Hematopoietic multipotent progenitor cell treated with erythropoietin and hydrocortisone succinate and interleukin-3 and kit ligand, for 6 days (in vitro differentiated cells): ENCODE measurements at regions not wholly inside any gene's neighbourhood (a gene's known extent, or its start where the extent isn't known, plus 50 kb on each side); places are given as distances from the start of the nearest gene placed in this dataset.
"Not testable (repeated sequence)": the region's sequence is repeated elsewhere in the genome, so short reads cannot be mapped to it uniquely, and the experiment has no call there.

Experiments used
- DNase-seq: peaks from one replicate; pipeline ENCODE4 v3.0.0-alpha.2; 2015

DNA sequence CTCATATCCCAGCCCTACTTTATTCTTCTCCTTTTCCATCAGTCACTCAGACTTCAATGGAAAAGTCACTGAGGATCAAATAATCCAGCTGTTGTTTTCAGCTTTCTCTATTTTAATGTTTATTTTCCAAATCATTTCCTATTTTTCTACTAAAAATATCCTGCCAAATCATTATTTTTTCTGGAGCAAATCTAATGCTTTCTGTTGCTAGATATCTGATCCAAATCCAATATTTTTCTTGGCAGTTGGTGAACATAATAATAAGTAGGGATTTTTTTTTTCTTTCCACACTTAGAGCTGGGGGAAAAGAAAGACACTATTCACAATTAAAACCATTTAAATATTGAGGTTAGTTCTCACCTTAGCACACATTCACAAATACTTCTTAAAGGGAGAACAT, 656.1 kb downstream of the DACH1 start:
- DNase-seq: no peak

DNA sequence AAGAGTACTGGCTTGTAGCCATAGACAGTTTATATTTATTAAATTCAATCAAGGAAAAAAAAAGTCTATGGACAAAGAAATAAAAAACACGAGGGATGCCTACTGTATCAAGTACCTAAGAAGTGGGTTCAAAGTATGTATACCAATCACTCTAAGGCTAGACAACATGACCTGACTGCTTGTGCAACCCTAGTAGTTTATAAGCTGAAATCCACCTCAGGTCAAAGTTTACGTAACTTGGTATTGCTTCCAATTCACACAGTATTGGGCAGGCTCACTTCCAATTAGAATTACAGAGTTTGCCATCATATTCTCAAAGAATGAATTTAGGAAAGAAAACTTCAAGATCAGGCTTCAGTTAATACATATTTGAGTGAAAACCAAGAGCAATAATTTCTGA, 657.8 kb downstream of the DACH1 start:
- no peak for DNase-seq

DNA sequence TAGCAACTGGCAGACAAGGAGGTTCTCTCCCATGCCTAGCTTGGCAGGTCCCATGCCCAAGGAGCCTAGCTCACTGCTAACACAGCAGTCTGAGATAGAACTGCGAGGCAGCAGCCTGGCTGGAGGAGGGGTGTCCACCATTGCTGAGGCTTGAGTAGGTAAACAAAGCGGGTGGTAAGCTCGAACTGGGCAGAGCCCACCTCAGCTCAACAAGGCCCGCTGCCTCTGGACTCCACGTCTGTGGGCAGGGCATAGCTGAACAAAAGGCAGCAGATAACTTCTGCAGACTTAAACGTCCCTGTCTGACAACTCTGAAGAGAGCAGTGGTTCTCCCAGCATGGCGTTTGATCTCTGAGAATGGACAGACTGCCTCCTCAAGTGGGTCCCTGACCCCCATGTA, 682.4 kb downstream of the DACH1 start:
- not testable (repeated sequence) for DNase-seq

DNA sequence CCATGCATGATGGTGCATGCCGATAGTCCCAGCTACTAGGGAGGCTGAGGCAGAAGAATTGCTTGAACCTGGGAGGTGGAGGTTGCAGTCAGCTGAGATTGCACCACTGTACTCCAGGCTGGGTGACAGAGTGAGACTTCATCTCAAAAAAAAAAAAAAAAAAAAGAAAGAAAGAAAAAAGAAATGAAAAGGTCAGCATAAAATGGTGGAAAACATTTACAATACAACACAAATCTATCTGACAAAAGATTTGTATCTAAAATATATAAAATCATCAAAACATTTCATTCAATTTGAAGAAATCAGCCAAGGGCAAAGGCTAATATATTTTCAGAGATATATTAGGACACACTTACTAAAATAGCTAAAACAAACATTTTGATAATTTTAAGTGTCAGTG, 683.7 kb downstream of the DACH1 start:
- not testable (repeated sequence) for DNase-seq

DNA sequence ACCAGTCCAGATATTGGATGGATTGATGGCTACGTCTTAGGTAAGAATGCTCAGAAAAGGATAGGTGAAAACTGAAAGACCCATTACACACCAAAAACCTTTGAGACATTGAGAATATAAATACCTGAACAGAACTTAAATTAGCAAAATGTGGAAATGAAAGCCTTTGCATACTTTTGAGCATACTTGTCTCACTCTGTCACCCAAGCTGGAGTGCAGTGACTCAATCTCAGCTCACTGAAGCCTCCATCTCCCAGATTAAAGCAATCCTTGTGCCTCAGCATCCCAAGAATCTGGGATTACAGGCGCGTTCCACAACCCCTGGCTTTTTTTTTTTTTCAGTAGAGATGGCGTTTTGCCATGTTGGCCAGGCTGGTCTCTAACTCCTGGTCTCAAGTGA, 695.3 kb downstream of the DACH1 start:
- no peak for DNase-seq

DNA sequence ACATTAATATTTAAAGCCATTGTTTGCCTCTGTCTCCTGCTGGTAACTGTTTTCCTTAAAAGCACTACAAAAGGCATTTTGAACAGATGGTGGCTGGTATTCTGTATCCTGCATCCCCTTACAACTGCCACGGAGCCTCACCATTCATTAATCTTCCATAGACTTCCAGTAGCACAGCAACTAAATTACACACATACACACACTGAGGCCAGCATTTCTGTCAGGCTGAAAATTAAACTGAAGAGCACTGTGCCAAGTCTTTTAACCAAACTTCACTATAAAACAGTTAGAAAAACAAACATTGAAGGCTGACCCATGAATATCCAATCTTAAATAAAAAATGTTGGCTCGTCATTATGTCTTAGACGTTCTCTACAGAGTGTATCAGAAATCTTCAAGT, 697.8 kb downstream of the DACH1 start:
- no peak for DNase-seq

DNA sequence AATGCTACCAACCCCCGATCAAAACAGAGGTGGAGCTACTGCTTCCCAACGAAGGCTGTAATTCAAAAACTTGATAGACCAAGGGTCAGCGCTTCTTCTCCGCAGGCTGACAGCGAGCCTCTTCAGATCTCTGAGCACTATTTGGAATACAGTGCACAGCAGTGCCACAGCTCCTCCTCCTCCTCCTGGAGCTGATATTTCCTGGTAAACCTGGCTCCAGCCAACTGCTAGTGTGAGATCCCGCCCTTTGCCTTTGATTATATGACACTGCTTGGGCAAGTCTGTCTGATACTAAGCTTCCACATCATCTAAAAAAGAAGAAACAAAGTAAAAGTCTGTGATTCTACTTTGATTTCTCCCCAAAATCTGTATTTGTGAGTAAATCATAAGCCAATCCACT, 710.5 kb downstream of the DACH1 start:
- DNase-seq: no peak

DNA sequence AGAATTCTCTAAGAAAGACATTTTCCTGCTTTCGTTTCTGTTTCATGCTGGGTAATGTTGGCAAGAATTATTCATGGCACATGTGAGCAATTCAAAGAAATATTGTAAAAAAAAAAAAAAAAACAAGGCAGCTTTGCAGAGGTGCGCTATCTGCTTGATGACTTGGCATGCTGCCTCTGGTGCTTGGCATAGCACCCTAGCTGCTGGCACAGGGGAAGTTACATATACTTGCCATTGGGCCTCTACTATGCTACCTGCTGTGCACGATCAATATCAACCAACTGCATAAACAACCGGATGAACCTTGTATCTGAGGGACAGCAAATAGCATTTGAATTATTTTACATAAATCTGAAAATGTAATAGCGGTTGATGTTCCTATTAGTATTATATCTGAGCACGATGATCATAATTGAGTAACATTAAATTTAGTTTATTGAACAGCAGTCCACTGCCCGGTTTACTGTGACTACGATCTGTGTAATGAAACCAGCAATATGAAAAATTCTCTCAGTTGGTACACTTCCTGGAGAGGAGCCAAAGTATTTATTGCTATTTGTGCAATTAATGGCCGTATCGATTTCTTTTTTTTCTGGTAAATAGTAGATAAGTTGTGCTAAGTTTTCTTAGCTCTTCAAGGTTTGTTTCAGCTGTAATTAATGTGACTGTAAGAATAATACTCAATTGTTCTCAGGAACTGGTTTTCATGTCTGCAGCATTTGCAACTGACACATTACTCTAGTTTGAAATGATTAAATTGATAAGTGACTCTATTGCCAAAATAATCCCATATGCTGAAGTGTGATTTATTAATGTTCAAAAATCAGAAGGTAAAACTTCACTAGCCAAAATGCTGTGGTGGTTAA, 717.3 kb downstream of the DACH1 start:
- no peak for DNase-seq

DNA sequence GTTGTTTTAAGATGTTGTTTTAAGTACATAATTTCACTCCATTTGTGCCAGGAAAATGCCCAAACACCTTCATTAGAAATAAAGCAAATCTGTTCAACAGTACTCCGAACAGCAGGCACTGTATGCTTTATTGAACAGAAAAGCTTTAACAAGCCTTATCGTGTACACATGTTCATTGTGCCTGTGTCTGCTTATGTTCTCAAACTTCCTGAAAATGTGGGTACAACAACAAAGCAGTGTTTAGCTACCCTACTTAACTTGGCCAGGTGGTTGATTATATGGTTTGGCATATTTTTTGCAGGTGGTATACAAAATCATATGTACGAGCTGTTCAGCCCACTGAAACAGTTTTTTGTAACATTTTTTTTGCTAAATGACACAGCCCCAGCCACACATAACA, 718.0 kb downstream of the DACH1 start:
- no peak for DNase-seq

DNA sequence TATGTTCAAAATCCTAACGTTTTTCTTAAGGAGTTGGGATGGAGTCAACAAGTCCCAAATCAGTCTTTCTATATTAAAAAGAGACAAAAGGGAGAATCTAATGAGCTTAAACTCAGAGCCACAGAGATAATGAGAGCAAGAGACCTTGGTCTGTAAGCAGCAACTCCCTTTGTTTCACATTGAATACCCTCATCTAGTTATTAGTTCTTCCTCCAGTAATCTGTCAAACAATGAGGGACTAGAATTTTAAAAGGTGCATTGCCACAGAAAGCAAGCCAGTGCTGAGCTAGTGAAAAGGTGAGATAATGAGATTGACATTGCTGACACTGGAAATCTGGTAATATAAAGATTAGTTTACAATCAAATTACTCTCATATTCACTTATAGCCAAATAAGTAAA, 718.6 kb downstream of the DACH1 start:
- no peak for DNase-seq

DNA sequence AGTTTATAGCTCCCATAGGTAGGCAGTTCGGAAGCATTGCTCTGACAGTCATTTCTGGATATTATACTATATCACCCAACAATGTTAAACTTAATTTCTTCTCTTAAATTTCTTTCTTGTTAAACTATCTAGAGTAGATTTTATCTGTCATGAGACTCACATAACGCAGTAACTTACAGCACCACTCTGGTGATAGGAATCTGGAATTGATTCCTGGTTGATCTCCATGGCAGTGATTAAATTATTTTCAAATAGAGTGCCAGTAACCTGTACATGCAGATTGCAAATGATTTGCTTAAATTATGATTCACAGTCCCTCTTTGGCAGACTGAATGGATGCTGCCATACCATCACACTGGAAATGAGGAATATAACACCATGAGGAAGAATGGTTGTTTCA, 722.1 kb downstream of the DACH1 start:
- DNase-seq: no peak

DNA sequence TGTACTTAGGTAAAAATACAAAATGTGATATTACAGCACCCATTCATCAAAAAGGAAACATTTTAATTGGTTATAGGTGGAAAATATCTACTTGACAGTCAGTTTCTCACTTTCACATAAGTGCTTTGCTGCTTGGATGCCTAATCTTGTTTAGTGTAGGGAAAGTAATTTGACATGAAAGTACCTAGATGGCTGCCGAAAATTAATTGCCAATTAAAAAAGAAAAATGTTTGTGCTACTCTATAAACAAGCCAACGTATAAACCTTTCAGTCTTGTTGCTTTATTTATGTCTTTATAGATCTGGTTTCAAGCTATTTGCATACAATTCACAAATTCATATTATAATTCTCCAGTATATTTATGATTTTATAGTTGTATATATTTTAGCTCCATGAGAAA, 729.9 kb downstream of the DACH1 start:
- no peak for DNase-seq

DNA sequence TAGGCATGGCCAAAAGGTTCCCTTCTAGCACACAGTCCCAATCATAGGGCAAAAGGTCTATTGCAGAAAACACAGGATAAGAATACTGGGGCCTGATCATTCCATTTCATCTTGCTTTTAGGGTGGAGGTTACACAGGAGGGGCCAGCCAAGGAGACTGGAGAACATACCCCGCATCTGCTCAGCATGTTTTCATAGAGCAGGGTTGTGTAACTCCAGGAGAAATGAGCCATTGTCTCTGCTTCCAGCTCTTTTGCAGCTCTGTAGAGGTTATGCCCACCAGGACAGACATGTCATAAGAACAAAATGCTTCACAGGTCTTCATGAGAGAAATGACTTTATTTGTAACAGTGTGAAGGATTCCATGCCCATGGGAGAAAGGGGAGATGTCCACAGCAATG, 742.8 kb downstream of the DACH1 start:
- no peak for DNase-seq

DNA sequence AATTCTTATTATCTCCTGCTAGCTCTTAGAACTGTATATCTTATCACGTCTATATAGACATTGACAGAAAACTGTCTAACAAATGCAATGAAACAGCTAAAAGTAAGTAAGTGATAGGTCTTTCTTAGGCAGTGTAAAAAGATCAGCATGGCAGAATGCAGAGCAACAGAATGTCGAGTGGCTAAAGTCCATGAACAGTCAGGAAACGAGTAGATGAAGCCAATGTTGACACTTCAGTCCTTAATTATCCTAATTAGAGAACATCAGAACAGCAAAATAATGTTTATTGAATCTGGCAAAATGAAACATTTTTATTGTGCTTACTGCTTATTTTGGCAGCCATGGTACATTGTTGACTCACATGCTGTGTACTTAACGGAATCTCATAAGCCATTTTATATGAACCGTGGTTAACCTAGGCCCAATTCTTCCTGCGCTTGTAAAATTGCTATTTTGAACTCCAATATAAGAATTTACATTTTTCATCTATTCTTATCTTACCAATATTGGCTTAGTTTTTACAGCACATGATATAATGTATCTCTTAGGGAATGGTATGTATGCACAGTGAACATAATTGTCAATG, 748.1 kb downstream of the DACH1 start:
- no peak for DNase-seq

DNA sequence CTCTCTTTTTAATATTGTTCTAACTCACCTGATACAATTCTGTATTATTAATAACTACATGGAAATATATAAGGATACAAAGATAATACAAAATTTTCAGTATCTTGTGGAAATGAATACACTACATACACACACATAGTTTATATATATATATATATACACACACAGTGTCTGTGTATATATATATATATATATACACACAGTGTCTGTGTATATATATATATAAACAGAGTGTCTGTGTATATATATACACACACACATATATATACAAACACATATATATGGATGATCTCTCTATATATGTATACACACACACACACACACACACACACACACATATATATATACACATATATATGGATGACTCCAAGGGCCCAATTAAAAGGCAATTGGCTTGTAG, 749.1 kb downstream of the DACH1 start:
- DNase-seq: no peak

DNA sequence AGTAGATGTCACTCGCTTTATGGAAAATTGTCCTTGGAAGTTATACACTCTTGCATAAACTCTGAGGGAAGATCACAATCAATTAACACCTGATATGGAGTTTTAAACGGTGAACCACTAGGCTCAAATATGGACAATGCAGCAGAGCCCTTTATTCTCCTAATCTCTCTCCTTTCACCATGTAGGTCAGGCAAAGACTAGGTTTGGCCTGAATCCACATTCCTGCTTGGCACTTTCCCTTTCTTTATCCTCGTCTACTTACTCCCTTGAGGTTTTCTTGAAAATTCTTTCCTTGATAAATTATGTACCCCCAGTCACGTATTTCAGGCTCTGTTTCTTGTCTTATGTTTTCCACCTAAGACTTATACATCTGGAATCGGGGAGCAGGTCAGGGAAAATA, 751.7 kb downstream of the DACH1 start:
- DNase-seq: no peak

DNA sequence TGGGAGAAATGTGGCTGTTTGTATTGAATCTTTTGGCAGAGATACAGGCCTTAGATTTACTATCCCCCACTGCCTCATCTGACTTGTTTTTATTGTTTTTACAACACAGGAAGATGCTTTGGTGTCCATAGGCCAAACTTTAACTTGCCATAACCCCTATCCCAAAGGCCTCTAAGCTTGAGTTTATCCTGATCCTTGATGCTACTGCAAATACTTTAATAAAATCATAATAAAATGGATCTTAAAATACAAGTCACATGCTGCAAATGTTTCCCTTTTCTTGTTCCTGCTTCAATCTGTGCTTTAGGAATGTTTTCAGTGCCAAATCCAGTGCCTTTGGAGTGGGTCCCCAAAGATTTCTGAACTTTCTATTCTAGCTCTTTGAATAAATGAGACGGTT, 770.6 kb downstream of the DACH1 start:
- no peak for DNase-seq

DNA sequence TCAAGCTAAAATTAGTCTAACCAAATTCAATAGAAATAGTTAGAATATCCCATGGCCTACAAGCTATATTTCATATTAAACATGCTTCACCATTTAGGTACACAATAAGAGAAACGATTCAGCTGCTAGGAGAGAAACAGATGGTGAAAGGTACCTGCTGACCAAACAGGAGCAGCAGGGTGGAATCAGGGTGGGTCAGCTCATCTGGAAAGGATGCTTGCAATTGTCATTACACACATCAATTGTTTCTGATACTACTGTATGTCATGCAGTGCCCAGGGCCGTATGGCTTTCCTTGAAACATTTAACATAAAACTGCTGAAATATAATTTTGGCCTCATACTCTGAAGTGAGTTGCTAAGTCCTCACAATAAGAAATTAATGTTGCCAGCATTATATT, 776.0 kb downstream of the DACH1 start:
- DNase-seq: no peak

DNA sequence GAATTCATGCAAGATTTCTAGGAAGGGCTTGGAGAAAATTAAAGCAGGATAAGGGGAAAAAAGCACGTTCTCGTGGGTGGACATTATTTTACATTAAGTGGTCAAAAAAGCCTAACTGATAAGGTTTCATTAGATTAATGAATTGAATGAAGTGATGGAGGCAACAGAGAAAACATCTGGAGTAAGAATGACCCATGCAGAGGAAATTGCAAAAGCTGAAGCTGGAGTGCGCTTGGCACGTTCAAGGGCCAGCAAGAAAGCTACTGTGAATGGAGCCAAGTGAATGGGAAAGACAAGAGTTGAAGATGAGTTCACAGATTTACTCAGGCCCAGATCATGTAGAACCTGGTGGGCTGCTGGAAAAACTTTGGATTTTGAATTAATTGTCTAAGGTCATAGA, 777.9 kb downstream of the DACH1 start:
- no peak for DNase-seq

DNA sequence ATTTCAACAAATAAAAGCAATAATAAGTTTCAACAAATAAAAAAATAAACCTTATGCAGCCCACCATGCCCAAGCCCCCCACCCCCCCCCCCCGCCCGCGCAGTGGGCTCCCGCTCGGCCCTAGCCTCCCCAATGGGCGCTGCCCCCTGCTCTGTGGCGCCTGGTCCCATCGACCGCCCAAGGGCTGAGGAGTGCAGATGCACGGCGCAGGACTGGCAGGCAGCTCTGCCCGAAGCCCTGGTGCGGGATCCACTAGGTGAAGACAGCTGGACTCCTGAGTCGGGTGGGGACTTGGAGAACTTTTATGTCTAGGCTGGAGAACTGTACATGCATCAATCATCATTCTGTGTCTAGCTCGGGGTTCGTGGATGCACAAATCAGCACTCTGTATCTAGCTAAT, 779.6 kb downstream of the DACH1 start:
- no peak for DNase-seq

DNA sequence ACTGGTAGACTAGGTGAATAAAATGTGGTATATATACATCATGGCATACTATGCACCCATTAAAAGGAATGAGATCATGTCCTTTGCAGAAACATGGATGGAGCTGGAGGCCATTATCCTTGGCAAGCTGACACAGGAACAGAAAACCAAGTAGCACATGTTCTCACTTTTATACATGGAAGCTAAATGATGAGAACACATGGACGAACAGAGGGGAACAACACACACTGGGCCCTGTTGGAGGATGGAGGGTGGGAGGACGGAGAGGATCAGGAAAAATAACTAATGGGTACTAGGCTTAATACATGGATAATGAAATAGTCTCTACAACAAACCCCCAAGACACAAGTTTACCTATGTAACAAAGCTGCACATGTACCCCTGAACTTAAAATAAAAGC, 780.0 kb downstream of the DACH1 start:
- no peak for DNase-seq

DNA sequence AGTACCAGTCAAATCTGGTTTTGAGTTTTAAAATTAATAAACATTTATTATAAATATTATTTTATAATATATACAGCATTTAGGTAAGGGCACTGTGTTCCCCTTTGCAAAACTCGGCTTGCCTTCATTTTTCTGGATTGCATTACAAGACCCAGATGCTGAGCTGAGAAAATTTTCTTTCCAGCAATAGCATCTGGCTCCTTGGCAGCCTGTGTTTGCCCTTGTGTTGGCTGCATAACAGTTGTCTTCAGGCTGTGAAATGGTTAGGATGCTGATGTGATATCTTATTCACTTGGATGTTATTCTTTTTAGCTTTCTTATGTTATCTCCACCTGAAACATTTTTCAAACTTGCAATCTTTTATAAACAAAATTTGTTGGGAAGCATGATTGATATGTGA, 784.4 kb downstream of the DACH1 start:
- DNase-seq: no peak

DNA sequence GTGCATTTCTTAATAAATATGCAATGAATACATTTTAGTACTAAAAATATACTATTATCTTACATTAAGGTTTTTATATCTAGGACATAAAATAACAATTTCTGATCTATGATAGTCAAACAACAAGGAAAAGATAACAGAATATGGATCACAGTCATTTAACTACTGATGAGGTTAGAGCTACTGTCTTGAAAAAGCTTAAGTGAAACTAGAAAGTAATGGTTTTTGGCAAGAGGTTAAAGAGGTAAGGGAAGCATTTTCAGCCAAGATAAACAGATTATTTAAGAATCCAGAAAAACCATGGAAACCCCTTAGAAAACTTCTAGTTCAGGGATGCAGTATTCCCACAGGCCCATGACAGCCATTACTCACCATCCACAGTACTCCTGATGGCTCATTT, 787.4 kb downstream of the DACH1 start:
- DNase-seq: no peak

DNA sequence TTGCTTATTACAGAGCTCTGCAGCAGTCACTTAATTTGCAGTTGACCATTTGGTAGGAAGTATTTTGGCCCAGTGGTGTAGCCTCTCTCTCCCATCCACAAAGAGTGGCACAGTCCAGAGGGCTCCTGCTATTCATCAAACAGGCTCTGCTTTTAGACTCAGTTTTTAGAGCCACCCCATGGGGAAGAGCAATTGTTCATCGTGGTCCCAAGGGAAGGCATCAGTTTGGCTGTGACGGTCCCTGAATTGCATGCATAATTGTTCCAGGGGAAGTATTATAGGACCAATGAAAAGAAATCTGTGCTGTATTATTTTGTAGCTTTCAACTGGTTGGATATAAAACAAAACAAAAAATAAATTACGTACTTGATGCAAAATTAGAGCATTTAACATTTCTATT, 799.0 kb downstream of the DACH1 start:
- no peak for DNase-seq
